ENCODE measurements at regions not wholly inside any gene's neighbourhood (a gene's known extent, or its start where the extent isn't known, plus 50 kb on each side); places are given as distances from the start of the nearest gene placed in this dataset.

GRCh38 chr5:68618501-68618900, 402.9 kb downstream of the PIK3R1 start:
- no peak for DNase-seq

GRCh38 chr5:68627001-68627400, 411.4 kb downstream of the PIK3R1 start:
- no peak for DNase-seq

- DNase-seq: no peak
These were observed 412.7 kb downstream of the PIK3R1 start for GRCh38 chr5:68628082-68628814.

- no peak for DNase-seq
These were observed 414.8 kb downstream of the PIK3R1 start for GRCh38 chr5:68630354-68630753.

DNA sequence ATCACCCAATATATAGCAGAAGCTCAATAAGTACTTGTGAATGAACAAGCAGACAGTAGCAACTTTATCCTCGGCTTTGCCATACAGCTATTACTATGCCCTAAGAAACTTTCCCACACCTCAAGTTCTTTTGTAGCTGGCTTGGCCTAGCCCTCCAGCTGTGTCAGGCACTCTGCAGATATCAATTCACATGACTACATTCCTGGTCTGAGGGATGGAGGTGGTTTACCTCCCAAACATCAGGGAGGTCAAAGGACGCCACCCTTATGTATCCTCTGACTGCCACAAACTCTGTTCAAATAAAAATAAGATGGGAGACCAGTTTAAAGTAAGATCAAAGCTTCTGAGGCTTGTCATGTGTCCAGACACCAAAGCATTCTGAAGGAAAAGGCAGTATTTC, 416.3 kb downstream of the PIK3R1 start:
- no peak for DNase-seq

GRCh38 chr5:68641211-68641610, 425.7 kb downstream of the PIK3R1 start:
- DNase-seq: no peak

DNA sequence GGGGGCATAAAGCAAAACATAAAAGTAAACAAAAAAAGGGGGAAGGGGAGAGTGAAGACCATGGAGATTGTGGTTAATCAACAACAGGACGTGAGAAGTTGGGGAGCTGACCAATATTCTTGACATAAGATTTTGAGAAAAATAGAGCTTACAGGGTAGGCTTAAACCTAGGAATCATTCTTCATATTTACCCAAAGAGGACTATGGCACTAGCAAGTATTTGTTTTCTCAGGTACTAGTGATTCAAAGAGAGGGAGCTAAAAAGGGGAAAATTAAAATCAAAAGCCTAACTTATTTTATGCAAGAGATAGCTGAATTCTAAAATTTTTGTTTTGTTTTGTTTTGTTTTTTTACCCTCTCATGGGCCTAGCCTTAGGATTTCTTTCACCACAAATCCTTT, 427.5 kb downstream of the PIK3R1 start:
- DNase-seq: no peak

DNA sequence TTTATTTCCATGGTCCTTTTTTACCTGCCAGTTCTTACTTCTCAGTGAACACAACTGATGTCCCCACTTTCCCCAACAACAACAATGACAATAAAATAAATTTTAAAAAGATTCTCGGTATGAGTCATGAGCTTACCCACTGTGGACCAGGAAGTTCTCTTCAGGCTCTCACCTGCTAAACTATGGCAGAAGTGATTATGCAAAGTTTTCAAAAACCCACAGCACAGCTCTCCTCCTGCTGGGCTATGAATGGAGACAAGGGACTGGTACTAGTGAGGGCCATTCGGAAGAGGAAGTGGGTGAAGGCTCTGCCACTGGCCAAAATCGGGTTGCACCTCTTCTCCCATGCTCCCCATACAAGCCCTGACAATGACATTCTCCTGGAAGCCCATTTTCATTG, 429.4 kb downstream of the PIK3R1 start:
- no peak for DNase-seq

DNA sequence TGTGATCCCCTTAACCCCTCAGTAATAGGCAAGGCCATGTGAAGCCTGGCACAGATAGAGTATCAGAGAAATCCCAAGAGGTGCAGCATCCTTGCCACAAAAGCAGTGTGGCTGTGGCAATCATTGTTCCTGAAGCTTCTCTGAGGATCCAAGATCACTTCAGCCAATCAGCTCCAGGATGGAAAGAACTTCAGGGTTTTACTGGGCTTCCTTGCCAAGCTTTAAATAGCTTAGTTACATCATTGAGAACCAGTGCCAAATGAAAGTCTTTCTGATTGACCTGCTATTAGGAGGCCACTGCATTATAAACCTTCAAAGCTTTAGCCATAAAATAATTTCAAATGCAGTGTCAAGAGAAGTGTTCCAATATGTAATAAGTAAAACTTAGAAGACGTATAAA, 430.6 kb downstream of the PIK3R1 start:
- DNase-seq: no peak

- no peak for DNase-seq
These were observed 432.2 kb downstream of the PIK3R1 start for GRCh38 chr5:68647743-68648142.

- DNase-seq: no peak
These were observed 433.6 kb downstream of the PIK3R1 start for GRCh38 chr5:68648944-68649857.

DNA sequence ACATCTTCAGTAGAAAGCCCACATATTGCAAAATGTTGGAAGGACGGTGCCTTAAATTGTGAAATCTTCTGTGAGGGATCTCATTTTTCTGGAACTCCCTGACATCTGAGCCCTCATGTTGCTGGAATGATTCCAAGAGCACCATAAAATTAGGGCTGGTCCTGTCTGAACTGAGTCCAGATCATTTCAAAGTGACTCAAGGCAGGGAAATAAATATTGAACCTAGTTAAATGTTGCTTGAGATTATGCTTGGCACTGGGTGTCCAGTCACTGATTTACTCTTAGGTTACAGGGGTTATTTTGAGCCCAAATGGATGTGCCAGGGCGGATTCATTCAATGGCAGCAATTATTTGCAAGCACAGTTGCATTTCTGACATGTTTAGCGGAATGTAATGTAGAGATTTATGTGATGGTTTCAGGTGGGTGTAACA, 437.0 kb downstream of the PIK3R1 start:
- no peak for DNase-seq

DNA sequence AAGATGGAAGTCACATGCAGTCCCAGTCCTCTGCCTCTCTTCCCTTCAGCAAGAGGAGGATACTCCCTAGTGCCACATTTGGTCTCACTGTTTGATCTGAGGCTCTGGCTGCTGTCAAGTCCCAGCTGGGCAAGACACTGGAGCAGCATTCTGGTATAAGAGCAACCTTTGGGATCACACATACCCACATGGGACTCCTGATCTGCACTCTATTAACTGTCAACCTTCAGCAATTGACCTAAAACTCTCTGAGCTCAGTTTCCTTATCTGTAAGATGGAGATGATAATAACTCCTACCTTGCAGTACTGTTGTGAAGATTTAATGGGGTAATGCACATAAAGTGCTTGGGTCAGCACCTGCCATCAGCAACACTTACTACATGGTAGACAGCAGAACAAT, 437.9 kb downstream of the PIK3R1 start:
- DNase-seq: no peak

DNA sequence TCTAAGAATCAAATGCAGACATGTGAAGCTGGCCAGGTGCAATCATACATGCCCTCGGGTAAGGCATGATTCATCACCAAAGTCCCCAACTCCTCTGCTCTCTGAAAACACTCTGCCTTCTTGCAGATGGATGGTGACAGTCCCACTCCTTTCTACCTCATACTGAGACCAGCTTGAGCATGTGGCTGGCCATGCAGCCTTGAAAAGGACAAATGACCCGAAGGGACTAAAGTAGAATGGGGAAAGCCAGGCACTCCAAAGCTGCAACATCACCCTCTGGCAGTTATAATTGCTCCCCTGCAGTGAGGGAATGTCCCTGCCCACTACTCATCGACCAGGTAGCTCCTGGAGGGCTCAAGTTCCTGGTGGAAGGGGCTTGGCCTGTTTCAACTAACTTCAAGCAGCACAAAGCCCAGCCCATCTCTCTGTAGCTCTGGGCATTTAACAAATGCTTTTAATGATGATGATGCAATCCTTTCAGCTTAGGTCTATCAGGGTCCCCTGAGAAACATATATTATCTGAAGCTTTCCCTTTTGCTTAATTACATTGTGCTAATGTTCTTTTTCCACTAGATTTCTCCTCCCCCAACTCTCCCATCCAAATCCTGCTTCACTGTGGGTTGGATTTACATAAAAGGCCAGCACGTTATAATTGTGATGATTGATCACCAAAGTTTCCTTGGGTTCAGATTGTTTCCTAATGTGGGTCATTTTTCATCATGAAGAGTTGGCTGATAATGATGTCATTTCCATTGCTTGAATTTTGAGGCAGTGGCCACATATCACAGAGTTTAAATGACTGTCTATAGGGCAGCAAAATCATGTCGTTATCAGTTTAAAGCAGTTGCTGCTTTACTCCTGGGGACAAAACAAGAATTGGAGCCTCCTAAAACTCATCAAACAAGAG, 436.5 kb upstream of the SLC30A5 start:
- DNase-seq: no peak

DNA sequence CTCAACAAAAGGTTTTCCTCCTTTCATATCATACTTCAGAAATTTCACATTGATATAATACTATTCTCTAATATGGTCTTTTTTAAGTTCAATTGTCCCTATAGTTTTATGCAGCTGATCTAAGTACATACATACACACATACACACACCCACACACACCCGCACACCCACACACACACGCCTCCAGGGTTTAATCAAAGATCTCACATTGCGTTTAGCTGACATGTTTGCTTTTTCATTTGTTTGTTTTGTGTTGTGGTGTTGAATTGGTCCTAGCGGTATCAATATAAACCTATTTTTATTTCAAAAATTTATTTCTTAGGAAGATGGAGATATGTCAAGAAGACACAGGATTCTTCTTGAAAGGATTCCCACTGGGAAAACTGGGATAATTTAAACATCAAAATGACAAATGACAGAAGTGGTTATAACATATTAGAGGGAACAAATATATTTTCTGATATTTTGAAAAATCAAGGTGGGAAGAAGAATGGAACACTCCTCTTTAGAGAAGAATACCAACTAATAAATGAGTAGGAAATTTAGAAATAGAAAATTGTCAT, 434.9 kb upstream of the SLC30A5 start:
- DNase-seq: no peak

GRCh38 chr5:68659881-68660280, 433.9 kb upstream of the SLC30A5 start:
- DNase-seq: no peak

- DNase-seq: no peak
These were observed 432.6 kb upstream of the SLC30A5 start for GRCh38 chr5:68661237-68661636.

DNA sequence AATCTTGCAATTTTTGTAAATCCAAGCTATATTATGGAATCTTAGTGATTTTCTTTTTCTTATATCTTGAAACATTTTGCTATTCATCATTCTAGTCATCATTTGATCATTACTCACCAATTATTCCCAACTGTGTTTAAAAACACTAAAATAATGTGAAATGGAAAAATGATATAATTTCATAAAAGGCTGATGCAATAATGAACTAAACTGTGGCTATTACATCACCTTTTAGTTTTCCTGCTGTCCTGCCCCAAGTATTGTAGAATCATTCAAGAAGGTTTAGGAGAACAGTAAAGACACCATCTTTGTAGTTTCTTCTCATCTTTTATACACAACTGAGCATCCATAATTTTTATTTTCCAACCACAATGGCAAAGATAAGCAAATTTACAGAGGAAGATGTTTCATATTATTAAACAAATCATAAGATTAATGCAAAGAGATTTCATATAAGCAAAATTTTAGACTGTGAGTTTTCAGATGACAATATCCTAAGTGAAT, 431.0 kb upstream of the SLC30A5 start:
- no peak for DNase-seq

DNA sequence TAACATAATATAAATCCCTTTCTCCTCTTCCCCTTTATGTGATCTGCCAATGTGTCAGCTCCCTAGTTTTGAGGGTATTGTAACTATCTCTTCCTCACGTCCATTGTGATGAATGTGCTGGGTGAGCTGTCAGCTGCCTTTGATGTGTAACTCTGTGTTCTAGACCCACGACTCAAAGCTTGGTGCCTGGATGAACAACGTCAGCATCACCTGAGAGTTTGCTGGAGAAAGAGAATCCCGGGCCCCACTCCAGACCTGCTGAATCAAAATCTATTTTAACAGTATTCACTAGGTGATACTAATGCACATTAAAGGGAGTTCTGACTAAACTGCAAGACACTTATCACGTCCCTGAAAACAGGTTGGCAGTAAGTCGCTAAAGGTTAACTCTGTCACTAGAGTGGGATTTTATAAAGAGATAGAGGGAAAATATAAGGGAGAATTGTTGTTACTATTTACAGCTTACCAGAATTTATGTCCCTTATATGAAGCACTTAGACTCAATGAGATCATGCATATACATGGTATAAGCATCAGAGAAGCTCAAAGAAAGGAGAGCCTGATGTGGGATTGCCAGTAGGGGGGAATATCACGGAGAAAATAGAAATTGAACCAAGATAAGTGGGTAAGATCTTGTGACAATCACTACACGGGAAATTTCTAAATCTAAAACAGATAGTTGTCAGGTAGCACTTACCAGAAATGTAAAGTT, 423.8 kb upstream of the SLC30A5 start:
- DNase-seq: no peak

DNA sequence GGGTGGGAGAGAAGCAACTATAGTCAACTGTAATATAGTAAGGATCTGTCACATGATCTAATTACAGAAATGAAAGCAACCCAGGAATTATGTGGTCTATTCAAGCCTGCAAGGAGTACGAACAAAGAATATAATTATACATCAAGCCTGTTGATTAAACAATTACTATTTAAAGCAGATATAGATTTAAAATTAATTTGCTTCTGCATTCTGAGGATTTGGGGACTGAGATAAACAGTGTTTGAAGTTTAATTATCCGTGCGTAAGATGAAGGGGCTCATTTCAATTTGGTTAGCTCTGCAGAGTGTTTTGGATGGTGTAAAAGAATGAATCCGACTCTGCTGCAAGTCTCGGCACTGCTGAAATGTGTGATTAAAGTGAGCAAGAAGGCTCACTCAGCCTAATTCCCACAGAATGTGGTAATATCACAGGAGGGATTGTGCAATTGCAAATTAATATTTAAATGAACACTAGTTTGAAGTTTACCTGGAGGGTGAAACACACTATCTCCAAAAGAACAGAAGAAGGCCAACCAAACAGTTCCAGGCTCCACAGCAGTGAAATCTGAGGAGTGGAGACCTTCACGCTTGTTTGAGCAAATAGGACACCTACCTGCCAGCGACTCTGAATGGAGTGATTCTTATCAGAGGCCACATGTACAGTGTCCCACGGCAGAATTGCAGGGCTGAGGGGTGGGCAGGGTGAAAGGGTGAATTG, 420.6 kb upstream of the SLC30A5 start:
- DNase-seq: no peak

GRCh38 chr5:68673823-68674180, 420.0 kb upstream of the SLC30A5 start:
- no peak for DNase-seq
